RPMI7951 (cell line): ENCODE measurements at regions not wholly inside any gene's neighbourhood (a gene's known extent, or its start where the extent isn't known, plus 50 kb on each side); places are given as distances from the start of the nearest gene placed in this dataset.

Experiments used
- DNase-seq: peaks from one replicate; pipeline ENCODE4 v3.0.0-alpha.2; 2012; ENCODE audit warnings: low read depth

GRCh38 chr1:9179463-9180110 lies 50.7 kb upstream of the GPR157 start:
- no peak for DNase-seq

GRCh38 chr1:9180111-9180819 lies 51.4 kb upstream of the GPR157 start:
- DNase-seq, result peak; percentile 64

- peak; percentile 40 for DNase-seq
Observed at GRCh38 chr1:9181176-9181906, 52.4 kb upstream of the GPR157 start.

- DNase-seq, result no peak
Observed at GRCh38 chr1:9181990-9182783, 52.4 kb upstream of the H6PD start.

GRCh38 chr1:9182784-9183257 lies 51.8 kb upstream of the H6PD start:
- no peak for DNase-seq

- no peak for DNase-seq
Observed at GRCh38 chr1:9183441-9183840, 51.1 kb upstream of the H6PD start.

GRCh38 chr1:9183898-9184297 lies 50.7 kb upstream of the H6PD start:
- DNase-seq, result no peak

- DNase-seq, result no peak
Observed at GRCh38 chr1:9184749-9185148, 49.8 kb upstream of the H6PD start.
